ENCODE measurements at regions not wholly inside any gene's neighbourhood (a gene's known extent, or its start where the extent isn't known, plus 50 kb on each side); places are given as distances from the start of the nearest gene placed in this dataset.

DNA sequence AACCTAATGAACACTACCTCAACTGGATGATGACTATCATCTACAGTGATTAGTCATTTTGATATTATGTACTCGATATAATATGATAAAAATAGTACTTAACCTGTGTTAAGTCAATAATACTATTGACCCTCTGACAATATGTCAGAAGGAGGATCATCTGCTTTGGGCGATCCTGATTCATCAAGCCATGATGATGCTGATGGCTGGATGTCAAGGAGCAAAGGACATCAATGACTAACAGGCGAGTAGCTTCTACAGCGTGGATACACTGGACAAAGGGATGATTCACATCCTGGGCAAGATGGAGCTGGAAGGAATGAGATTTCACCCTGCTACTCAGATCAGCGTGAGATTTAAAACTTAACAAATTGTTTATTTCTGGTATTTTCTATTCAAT, 94.4 kb upstream of the SKAP2 start:
- no peak overlapping the region for H3K4me3 ChIP-seq (ENCODE audit: low read depth, low read length)
- DNase-seq (ENCODE audit: low read depth), result peak; percentile 42
- TF ChIP-seq, protein P1, sequence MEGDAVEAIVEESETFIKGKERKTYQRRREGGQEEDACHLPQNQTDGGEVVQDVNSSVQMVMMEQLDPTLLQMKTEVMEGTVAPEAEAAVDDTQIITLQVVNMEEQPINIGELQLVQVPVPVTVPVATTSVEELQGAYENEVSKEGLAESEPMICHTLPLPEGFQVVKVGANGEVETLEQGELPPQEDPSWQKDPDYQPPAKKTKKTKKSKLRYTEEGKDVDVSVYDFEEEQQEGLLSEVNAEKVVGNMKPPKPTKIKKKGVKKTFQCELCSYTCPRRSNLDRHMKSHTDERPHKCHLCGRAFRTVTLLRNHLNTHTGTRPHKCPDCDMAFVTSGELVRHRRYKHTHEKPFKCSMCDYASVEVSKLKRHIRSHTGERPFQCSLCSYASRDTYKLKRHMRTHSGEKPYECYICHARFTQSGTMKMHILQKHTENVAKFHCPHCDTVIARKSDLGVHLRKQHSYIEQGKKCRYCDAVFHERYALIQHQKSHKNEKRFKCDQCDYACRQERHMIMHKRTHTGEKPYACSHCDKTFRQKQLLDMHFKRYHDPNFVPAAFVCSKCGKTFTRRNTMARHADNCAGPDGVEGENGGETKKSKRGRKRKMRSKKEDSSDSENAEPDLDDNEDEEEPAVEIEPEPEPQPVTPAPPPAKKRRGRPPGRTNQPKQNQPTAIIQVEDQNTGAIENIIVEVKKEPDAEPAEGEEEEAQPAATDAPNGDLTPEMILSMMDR (conservative IDR thresholded peaks at IDR 0.05; ENCODE audit: low read depth, low read length), result no peak

DNA sequence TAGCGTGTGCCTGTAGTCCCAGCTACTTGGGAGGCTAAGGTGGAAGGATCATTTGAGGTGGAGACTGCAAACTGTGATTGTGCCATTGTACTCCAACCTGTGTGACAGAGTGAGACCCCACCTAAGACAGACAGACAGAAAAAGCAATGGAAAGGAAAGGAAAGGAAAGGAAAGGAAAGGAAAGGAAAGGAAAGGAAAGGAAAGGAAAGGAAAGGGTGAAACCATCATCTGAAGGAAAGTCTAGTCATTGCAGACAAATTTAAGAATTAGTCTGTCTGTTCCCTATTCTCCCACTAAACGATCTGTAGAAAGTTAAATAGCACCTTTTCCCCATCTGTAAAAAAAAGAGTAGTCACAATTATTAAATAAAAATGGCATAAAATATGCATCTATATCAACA, 91.1 kb upstream of the SKAP2 start:
- TF ChIP-seq, protein P1 (conservative IDR thresholded peaks at IDR 0.05; ENCODE audit: low read depth, low read length), result no peak
- DNase-seq (ENCODE audit: low read depth), result no peak
- H3K4me3 ChIP-seq (ENCODE audit: low read depth, low read length), result no peak overlapping the region

DNA sequence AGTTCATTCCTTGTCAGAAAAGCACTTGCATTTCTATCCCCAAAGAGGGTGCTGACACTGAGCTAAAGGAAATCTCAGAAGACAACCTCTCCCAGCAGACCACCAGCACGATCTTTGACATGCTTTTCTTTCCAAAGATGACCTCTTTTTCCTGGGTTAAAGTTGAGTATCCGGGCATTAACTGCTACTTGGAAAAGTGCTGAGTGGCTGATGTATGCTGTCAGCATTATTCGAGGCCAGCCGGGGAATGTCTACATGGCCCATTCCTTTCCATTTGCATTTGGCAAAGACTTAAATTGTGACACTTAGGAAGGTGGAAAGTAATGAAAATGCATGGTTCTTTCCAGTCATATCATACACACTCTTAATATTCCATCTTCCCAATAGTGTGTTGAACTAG, 90.6 kb upstream of the SKAP2 start:
- no peak overlapping the region for H3K4me3 ChIP-seq (ENCODE audit: low read depth, low read length)
- DNase-seq (ENCODE audit: low read depth), result no peak
- TF ChIP-seq, protein P1 (conservative IDR thresholded peaks at IDR 0.05; ENCODE audit: low read depth, low read length), result no peak

DNA sequence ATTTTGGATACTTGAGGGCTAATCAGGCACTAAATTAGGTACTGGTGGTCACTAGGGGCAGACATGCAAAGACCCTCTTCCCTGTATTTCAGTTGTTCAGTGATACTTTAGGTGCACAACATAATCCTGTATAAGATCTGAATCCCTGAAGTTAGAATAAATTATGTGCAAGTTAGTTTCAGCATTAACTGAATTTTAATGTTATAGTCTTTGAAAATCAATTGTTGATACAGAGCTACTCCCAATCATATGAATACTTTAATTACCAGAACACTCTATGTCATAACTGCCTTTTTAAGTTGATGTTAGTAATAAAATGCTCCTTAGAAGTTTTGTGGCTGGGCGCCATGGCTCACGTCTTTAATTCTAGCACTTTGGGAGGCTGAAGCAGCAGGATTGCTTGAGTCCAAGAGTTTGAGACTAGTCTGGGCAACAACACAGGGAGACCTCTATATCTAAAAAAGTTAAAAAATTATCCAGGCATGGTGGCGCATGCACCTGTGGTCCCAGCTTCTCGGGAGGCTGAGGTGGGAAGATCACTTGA, 87.1 kb upstream of the SKAP2 start:
- DNase-seq (ENCODE audit: low read depth), result no peak
- H3K4me3 ChIP-seq (ENCODE audit: low read depth, low read length), result no peak overlapping the region
- TF ChIP-seq, protein P1 (conservative IDR thresholded peaks at IDR 0.05; ENCODE audit: low read depth, low read length), result no peak

DNA sequence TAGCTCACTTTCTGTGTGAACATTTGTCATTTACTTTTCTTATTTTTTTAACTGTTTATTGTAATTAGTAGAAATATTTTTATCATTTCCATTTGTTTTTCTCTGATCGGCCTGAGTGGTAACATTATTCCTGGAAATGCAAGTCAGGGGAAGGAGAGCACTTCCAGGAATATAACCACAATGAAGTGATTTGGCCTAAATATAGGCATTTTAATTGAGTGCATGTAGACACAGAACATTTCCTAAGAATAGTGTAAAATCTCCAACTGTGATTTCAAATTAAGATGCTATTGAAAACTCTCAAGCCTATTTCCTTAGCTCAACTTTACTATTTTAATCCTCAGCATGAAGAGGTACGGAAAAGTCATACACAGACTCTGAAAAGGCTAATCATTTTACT, 86.5 kb upstream of the SKAP2 start:
- no peak for DNase-seq (ENCODE audit: low read depth)

DNA sequence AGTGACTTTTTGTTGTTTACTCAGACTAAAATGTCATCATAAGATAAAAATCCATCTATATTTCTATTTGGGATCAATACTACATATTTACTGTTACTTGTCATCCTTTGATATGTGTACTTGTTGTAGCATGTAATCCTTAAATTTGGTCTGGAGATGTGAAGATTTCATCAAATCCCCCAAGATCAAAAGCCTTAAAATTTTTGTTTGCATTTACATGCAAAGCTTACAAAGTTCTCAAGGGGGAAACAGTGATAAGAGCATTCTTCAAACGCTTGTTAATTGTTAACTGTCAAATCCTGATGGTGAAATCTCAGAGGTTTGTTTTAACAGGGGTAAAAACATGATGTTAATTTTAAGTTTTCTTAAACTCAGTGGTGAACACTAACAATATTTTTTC, 84.9 kb upstream of the SKAP2 start:
- no peak overlapping the region for H3K4me3 ChIP-seq (ENCODE audit: low read depth, low read length)
- no peak for DNase-seq (ENCODE audit: low read depth)
- TF ChIP-seq, protein P1 (conservative IDR thresholded peaks at IDR 0.05; ENCODE audit: low read depth, low read length), result no peak

More for the DNA sequence above, 86.5 kb upstream of the SKAP2 start:
- TF ChIP-seq, protein P1 (conservative IDR thresholded peaks at IDR 0.05; ENCODE audit: low read depth, low read length), result no peak
- no peak overlapping the region for H3K4me3 ChIP-seq (ENCODE audit: low read depth, low read length)

DNA sequence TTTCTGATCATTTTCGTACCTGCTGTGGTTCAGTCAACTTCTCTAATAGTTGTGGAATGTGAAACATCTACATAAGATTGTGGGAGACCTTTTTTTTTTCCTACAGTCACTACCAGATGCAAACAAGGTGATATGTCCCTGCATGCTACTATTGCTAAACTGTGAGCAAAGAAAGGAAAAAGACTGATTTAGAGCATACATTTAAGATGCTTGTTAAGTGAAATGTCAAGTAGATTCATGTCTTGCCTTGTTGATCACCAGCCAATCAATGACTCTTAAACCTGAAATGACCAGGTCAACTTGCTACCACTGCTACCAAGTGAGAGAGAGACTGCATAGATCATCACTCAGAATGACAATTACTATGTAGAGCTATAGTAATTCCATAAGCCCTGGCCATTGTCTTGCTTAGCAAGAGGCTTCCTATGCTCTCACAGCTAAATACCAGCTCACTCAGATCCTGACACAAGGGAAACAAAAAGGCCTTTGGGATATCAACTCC, 84.3 kb upstream of the SKAP2 start:
- H3K4me3 ChIP-seq (ENCODE audit: low read depth, low read length), result no peak overlapping the region
- no peak for DNase-seq (ENCODE audit: low read depth)
- TF ChIP-seq, protein P1 (conservative IDR thresholded peaks at IDR 0.05; ENCODE audit: low read depth, low read length), result no peak

All from choroid plexus epithelial cell (primary cell).